Mesothelial cell of epicardium (in vitro differentiated cells): ENCODE measurements at regions not wholly inside any gene's neighbourhood (a gene's known extent, or its start where the extent isn't known, plus 50 kb on each side); places are given as distances from the start of the nearest gene placed in this dataset.

Source experiments
- DNase-seq, 2 experiments: peaks; one replicate each; pipeline ENCODE4 v3.0.0; 2021; ENCODE audit warnings: low spot score in 2 of 2; ENCODE audit not compliant: unreplicated experiment in 2 of 2
- H3K27ac Mint-ChIP-seq: 2 replicates; pipeline ENCODE4 v1.8.0; 2021; ENCODE audit warnings: mixed read lengths
- H3K27me3 Mint-ChIP-seq: 2 replicates; pipeline ENCODE4 v1.8.0; 2021; ENCODE audit warnings: low read depth, mixed read lengths
- H3K36me3 Mint-ChIP-seq: 2 replicates; pipeline ENCODE4 v1.8.0; 2021; ENCODE audit warnings: mixed read lengths
- H3K4me1 Mint-ChIP-seq: 2 replicates; pipeline ENCODE4 v1.8.0; 2021; ENCODE audit warnings: mixed read lengths
- H3K4me3 Mint-ChIP-seq: 2 replicates; pipeline ENCODE4 v1.8.0; 2021; ENCODE audit warnings: mild to moderate bottlenecking, moderate library complexity, mixed read lengths
- H3K9me3 Mint-ChIP-seq: 2 replicates; pipeline ENCODE4 v1.8.0; 2021; ENCODE audit warnings: mixed read lengths
- CTCF ChIP-seq: fragments of 200-600 bp; sonication (generic); IDR thresholded peaks from one replicate; pipeline ENCODE4 v1.5.0; 2021; ENCODE audit warnings: antibody characterized with exemption; ENCODE audit not compliant: unreplicated experiment

- TF ChIP-seq CTCF = no peak
- no peak overlapping the region for H3K4me3 Mint-ChIP-seq
- H3K36me3 Mint-ChIP-seq = no peaks in the 10 kb centered on the region
- DNase-seq = no peak
- peaks cover 39% of the 10 kb centered on the region for H3K4me1 Mint-ChIP-seq
- peaks cover 5% of the 10 kb centered on the region for H3K9me3 Mint-ChIP-seq
- no peaks in the 10 kb centered on the region for H3K27me3 Mint-ChIP-seq
- no peak overlapping the region for H3K27ac Mint-ChIP-seq
These were observed 318.9 kb downstream of the PTTG2 start for GRCh38 chr4:38279077-38279476.

GRCh38 chr4:38279650-38280322 lies 319.6 kb downstream of the PTTG2 start:
- TF ChIP-seq CTCF = no peak
- H3K27ac Mint-ChIP-seq = no peak overlapping the region
- H3K4me3 Mint-ChIP-seq = no peak overlapping the region
- no peaks in the 10 kb centered on the region for H3K27me3 Mint-ChIP-seq
- no peak for DNase-seq
- peaks cover 39% of the 10 kb centered on the region for H3K4me1 Mint-ChIP-seq
- peaks cover 5% of the 10 kb centered on the region for H3K9me3 Mint-ChIP-seq
- H3K36me3 Mint-ChIP-seq = no peaks in the 10 kb centered on the region

- Mint-ChIP-seq H3K4me1 (peaks cover 36% of the 10 kb centered on the region), H3K4me3 (no peak overlapping the region), H3K36me3 (no peaks in the 10 kb centered on the region), H3K27me3 (no peaks in the 10 kb centered on the region), H3K27ac (no peak overlapping the region), H3K9me3 (peaks cover 5% of the 10 kb centered on the region)
- TF ChIP-seq CTCF = no peak
- no peak for DNase-seq
These were observed 320.1 kb downstream of the PTTG2 start for GRCh38 chr4:38280323-38280706.

- no peak for TF ChIP-seq CTCF
- peak overlapping the region; percentile 75 for H3K27ac Mint-ChIP-seq
- H3K36me3 Mint-ChIP-seq = no peaks in the 10 kb centered on the region
- no peaks in the 10 kb centered on the region for H3K27me3 Mint-ChIP-seq
- H3K9me3 Mint-ChIP-seq = peaks cover 5% of the 10 kb centered on the region
- no peak overlapping the region for H3K4me3 Mint-ChIP-seq
- no peak for DNase-seq
- H3K4me1 Mint-ChIP-seq = peaks cover 30% of the 10 kb centered on the region
These were observed 321.3 kb downstream of the PTTG2 start for GRCh38 chr4:38281371-38282071.

- Mint-ChIP-seq H3K27ac (no peak overlapping the region), H3K4me3 (no peak overlapping the region), H3K4me1 (peaks cover 26% of the 10 kb centered on the region), H3K9me3 (no peaks in the 10 kb centered on the region), H3K36me3 (no peaks in the 10 kb centered on the region), H3K27me3 (no peaks in the 10 kb centered on the region)
- no peak for DNase-seq
- no peak for TF ChIP-seq CTCF
These were observed 323.5 kb downstream of the PTTG2 start for GRCh38 chr4:38283724-38284123.
